HUDEP-2 (cell line): ENCODE measurements at regions not wholly inside any gene's neighbourhood (a gene's known extent, or its start where the extent isn't known, plus 50 kb on each side); places are given as distances from the start of the nearest gene placed in this dataset.

ENCODE experiments used
- DNase-seq, 76 experiments: peaks; one replicate each; lab custom pipeline; 2025; ENCODE audit not compliant: unreplicated experiment in 76 of 76; lab: John Stamatoyannopoulos, UW

DNA sequence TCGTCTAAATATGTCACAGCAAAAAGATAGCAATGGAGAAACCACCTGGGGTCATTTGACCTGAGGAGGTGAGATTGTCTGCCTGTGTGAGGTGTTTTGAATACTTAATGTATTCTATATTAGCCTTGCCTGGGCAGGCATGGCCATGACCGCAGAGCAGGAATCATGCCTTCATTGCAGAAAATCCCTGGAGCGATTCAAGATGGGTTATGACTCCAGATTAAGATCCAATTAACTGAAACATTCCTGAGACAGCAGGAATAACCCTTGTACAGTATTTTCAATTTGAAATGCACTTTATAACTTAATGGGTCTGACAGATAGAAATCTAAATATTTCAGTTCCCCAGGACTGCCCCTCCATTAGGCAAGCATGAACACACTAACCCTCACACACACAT is 227.3 kb upstream of the RAB6C start:
- DNase-seq = no peak

DNA sequence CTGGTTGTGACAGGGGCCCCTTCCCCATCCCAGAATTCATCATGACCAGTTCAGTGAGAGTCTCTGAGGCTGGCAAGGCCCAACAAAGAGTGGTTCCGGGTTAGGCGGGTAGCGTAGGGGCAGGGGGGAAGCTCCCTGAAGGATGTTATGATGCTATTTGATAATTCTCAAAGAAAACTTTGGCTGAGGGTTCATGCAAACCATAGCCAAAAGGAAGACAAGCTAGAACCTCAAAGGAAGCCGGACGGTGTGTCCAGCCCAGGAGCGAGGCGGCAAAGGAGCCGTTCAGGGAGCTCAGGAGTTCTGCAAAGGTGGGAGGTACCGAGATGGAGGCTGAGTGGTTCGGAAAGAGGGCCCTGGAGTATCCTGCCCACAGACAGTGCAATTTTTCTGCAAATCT is 226.8 kb upstream of the RAB6C start:
- DNase-seq = no peak

- DNase-seq = no peak
Measured at GRCh38 chr2:129753261-129753660, 226.2 kb upstream of the RAB6C start.

DNA sequence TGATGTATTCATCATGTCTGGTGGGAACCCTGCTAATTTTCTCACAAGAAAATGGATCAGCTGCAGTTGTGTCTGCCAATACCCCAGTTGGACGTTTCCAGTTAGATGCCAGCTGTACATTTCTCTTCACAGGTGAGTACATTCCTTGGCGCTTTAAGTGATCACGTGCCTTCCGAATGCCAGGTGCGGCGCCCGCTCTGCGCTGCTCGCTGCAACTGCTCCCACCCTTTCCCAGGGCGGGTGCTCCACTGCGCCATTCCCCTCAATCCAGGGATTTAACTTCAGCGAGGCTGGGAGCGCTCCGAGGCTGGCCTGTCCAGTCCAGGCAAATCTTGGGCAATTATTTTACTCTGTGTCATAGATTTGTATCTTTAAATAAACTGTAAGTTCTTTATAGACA is 225.0 kb upstream of the RAB6C start:
- no peak for DNase-seq

- DNase-seq = no peak
Measured at GRCh38 chr2:129754831-129755230, 224.6 kb upstream of the RAB6C start.

DNA sequence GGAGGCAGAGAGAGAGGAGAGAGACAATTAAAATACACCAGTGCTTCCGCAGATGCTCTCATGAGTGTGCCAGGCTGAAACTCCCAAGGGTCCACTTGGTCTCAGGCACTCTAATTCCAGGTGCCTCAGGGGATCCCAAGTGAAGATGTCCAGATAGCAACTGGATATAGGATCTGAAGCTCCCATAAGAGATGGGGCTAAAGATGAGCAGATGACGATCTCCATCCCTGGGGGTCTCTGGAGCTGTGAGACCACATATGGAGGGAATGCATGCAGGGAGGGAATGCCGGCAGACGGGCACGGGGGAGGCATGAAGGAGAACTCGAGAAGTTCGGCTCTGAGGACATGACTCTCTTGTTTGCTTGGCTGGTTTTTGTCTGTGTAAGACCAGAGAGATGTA is 223.7 kb upstream of the RAB6C start:
- no peak for DNase-seq

GRCh38 chr2:129756276-129756675 is 223.2 kb upstream of the RAB6C start:
- no peak for DNase-seq

DNA sequence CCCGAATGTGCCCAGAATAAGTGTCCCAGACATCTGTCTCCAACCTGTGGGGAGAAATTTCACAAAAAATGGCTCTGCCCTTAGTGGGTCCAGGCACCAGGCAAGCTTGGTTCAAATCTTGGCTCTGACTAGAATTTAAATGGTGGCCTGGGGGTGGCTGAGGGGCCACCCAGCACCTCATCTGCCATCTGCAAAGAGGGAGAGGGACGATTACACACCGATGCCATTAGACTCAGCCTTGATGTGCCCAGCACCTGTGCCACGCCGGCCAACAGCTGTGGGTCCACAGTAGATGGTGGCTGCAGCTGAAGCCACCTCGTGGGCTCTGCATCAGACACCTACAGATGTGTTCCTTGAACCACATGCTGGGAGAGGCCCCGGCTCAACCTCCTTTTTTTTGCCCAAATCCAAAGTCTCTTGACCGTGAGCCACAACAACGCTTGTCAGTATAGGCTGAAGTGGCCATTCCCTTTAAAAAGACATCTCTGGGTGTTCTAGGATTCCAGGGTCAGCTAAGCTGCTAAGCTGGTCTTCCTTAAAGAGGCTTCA is 222.0 kb upstream of the RAB6C start:
- DNase-seq = no peak

- DNase-seq = no peak
Measured at GRCh38 chr2:129757915-129758783, 221.3 kb upstream of the RAB6C start.

DNA sequence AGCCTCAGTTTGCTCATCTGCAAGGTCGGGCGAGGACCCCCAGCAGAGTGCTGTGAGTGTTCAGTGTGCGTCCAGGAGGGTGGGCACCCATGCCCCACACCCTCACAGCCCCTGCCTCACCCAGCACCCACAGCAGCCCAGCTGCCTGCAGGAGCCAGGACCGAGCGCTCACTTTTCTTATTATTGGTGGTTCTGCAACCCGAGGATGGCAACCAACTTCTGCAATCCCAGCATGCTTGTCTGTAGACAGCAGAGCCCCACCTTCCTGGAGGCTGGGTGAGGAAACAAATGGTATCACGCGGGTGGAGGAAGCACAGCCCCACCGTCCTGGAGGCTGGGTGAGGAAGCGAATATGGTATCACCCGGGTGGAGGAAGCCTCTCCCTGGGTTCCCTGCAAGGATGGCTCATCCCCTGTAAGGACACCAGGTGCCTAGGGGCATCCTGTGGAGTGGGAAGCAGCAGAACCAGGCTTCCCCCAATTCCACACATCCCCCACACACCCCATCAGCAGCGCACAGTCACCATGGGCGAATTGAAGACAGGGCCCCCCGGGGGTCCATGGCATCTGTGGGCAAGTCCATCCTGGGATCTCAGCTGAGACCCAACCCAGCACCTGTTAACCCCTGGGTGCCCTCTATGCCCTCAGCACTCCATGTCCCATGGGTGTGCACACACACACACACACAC is 220.5 kb upstream of the RAB6C start:
- no peak for DNase-seq

DNA sequence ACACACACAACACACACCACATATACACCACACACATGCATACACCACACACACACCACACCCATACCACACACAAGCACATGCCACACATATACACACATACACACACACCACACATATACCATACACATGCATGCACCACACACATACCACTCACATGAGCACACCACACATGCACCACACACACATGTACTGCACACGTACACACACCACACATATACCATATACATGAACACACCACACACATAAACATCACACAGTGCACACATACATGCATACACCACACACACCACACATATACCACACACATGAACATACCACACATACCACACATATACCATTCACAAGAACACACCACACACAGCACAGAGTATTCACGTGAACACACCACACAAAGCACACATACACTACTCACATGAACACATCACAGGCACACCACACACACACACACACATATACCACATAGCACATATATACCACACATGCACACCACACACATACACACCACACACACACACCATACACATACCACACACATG is 219.9 kb upstream of the RAB6C start:
- DNase-seq = no peak

GRCh38 chr2:129760669-129761068 is 218.8 kb upstream of the RAB6C start:
- no peak for DNase-seq

DNA sequence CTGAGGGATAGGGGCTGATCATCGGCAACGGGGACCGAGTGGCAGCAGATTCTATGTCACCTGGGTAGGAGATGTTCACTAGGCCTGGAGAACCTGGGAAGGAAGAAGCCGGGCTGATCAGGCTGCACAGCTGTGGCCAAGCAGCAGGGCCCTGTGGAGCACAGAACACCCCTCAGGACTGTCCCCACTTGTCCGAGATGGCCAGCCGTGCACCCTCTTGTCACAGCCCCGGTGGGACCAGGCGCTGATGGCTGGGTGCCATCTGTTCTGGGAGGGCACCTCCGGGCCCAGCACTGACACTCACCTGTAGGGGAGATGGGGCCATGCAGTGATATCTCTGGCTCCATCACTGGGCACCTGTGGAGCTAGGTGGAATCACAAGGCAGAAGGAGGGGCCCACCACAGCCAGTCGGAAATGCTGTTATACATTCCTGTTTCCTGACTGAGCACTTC is 217.9 kb upstream of the RAB6C start:
- no peak for DNase-seq

DNA sequence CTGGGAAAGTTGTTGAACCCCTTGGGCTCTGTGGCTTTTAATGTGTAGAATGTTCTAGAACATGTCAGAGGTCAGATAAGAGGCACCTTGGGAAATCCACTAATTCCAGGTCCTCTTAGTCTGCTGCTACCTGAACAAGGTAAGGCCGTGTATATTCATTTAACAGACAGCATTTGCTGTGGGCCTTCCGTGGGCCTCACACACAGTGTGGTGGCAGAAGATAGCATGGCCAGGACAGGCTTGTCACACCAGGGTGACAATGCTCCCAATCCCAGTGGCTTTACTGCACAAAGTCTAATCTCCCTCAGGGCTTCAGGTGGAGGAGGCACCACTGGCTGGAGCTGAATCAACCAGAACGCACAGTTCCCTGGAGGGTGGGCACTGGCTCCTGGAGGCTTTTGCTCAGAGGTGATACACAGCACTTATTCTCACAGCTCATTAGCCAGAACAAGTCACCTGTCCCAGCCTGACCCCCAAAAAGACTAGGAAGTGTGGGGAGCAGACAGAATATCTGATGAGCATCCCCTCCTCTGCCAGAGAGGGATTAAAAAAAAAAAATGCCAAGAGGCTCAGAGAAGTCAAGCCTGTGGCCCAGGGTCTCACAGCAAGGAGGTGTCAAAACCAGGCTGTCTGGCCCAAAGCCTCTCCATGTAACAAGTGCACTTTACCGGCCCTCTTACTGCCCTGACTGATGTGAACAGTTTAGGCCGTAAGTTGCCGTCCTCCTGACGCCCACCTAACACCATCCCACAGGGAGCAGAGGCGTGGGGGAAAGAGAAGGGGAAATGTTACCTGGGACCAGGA is 216.9 kb upstream of the RAB6C start:
- DNase-seq = no peak

DNA sequence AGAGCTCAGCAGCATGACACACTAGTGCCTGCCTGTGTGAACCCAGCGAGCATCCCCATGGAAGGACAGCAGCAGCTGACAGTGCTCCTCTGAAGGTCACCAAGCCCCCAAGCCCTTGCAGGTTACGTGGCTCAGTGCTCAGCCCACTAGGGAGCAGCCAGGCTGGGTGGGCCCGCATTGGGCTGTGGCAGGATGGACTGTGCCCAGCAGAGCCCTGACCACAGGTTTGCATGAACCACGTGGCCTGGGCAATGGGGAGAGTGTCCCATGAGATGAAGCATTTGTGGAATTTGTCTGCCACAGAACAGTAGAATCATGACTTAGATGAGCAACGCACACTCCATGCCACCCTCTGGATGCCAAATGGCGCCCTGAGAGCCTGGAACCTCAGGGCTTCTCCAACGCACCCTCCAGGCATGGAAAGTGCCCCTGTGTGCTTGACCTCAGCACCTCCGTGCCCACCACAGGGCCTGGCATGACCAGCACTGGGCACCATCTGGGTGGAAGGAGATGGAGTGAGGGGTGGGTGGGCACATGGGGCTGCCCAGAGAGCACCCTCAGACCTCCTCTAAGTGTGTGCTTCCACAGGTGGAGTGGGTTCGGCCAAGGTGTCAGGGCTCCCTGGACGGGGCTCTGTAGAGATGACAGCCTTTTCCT is 216.1 kb upstream of the RAB6C start:
- DNase-seq = no peak

- DNase-seq = no peak
Measured at GRCh38 chr2:129763966-129764365, 215.5 kb upstream of the RAB6C start.

- DNase-seq = peak in 17 of 76 experiments; percentile 2 to 35 (median 8)
Measured at GRCh38 chr2:129764376-129765325, 214.8 kb upstream of the RAB6C start.

- DNase-seq = no peak
Measured at GRCh38 chr2:129765326-129765677, 214.2 kb upstream of the RAB6C start.

DNA sequence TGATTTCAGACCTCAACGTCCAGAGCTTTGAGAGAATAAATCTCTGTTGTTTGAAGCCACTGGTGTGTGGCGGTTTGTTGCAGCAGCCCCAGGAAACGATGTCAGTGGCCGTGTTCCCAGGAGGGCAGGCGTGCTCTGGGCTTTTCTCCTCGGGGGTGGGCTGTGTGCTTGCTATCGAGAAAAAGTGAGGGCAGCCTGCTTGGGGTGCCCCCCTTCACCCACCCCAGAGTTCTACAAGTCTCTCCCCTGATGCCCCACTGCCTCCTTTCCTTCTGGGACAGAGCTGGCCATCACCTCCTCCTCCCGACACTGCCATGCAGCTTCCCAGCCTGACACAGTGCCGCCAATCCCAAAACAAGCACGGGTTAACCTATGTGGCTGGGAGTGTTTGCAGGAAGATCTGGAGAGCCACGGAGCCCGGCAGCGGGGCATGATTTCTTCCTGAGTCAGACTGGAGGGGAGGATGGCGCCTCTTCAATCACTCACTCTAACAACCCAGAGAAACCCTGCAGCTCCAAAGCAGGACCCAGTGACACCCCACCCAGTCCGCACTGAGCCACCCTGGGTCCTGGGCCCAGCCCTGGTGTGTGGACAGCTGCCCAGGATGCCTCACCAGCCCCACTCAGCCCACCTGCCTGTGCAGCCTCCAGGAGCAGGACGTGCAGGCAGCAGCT is 213.7 kb upstream of the RAB6C start:
- DNase-seq = no peak
